ENCODE measurements at regions not wholly inside any gene's neighbourhood (a gene's known extent, or its start where the extent isn't known, plus 50 kb on each side); places are given as distances from the start of the nearest gene placed in this dataset.
A peak's percentile ranks its signal among the peaks of the same experiment; 100 is the strongest.

GRCh38 chr15:67945131-67945530 lies 105.3 kb upstream of the RNU6-1 start:
- no peak overlapping the region for H3K23ac ChIP-seq (ENCODE audit: insufficient read length, low read depth, low read length)
- H2BK12ac ChIP-seq (ENCODE audit: insufficient read length, low read depth, low read length) = no peak overlapping the region
- no peak overlapping the region for H3K4ac ChIP-seq (ENCODE audit: low read depth, low read length)
- no peak overlapping the region for H2BK5ac ChIP-seq (ENCODE audit: insufficient read length, low read length)
- no peaks in the 10 kb centered on the region for H3K27me3 ChIP-seq (ENCODE audit: insufficient read depth, low read length)
- peaks cover 3 to 5% of the 10 kb centered on the region in 2 experiments; a peak in 2 of 5 replicates for H3K9me3 Mint-ChIP-seq
- H3K4me2 ChIP-seq (ENCODE audit: insufficient read depth, insufficient read length, low read length) = no peak overlapping the region
- H2AK5ac ChIP-seq (ENCODE audit: insufficient read length, low read length) = no peak overlapping the region
- H3K9me3 ChIP-seq (ENCODE audit: control insufficient read depth, low read depth, low read length) = no peaks in the 10 kb centered on the region
- H3K27ac Mint-ChIP-seq = peak overlapping the region in 1 of 3 experiments; percentile 26; a peak in 3 of 7 replicates
- H3K4me1 Mint-ChIP-seq = peaks cover 24 to 27% of the 10 kb centered on the region in 2 experiments
- H3K27ac ChIP-seq (ENCODE audit: insufficient read length, low read depth, low read length) = no peak overlapping the region
- H3K56ac ChIP-seq (ENCODE audit: insufficient read length, low read depth, low read length) = no peak overlapping the region
- H4K5ac ChIP-seq (ENCODE audit: insufficient read length, low read depth, low read length) = no peak overlapping the region
- H3K36me3 Mint-ChIP-seq (ENCODE audit: insufficient read depth in 1 of 3, low read depth in 3 of 3) = no peaks in the 10 kb centered on the region; a peak in 1 of 7 replicates
- H2BK120ac ChIP-seq (ENCODE audit: low read depth, low read length, poor library complexity, severe bottlenecking) = no peak overlapping the region
- H4K20me1 ChIP-seq (ENCODE audit: control insufficient read depth, insufficient read depth, insufficient read length) = no peaks in the 10 kb centered on the region
- no peak for DNase-seq
- no peaks in the 10 kb centered on the region for H3K79me1 ChIP-seq (ENCODE audit: insufficient read depth, low read depth, low read length, poor library complexity, severe bottlenecking)
- no peak overlapping the region for H3T11ph ChIP-seq (ENCODE audit: low read length)
- H3K4me1 ChIP-seq (ENCODE audit: insufficient read depth, low read length) = no peaks in the 10 kb centered on the region
- no peak for TF ChIP-seq CTCF (conservative IDR thresholded peaks at IDR 0.05)
- WGBS (ENCODE audit: extremely low coverage, insufficient read length, low lambda C conversion rate) = no CpG with 5 or more reads among the region's 2 CpGs
- no peaks in the 10 kb centered on the region for H3K23me2 ChIP-seq (ENCODE audit: insufficient read length, low read depth, low read length, poor library complexity, severe bottlenecking)
- no peak overlapping the region; a peak in 1 of 5 replicates for H3K4me3 Mint-ChIP-seq
- no peak overlapping the region for H3K18ac ChIP-seq (ENCODE audit: insufficient read length, low read depth, low read length)
- no peak overlapping the region for H2BK15ac ChIP-seq (ENCODE audit: low read depth, low read length)
- H2AFZ ChIP-seq (ENCODE audit: low read length) = no peak overlapping the region
- H3K14ac ChIP-seq (ENCODE audit: insufficient read depth, low read length) = no peak overlapping the region
- no peak overlapping the region for H3K9ac ChIP-seq (ENCODE audit: extremely low read depth, insufficient read length, low read length)
- no peaks in the 10 kb centered on the region for H3K79me2 ChIP-seq (ENCODE audit: insufficient read depth, low read length)
- no peak overlapping the region for H4K8ac ChIP-seq (replicated peaks; ENCODE audit: insufficient read length, low read depth, low read length)
- H2BK20ac ChIP-seq (ENCODE audit: low read depth, low read length, poor library complexity, severe bottlenecking) = no peak overlapping the region
- H3K27me3 Mint-ChIP-seq (ENCODE audit: low read depth) = peaks cover 4% of the 10 kb centered on the region
- no peak overlapping the region for H4K91ac ChIP-seq (ENCODE audit: insufficient read length, low read depth, low read length)
